ENCODE measurements at regions not wholly inside any gene's neighbourhood (a gene's known extent, or its start where the extent isn't known, plus 50 kb on each side); places are given as distances from the start of the nearest gene placed in this dataset.

DNA sequence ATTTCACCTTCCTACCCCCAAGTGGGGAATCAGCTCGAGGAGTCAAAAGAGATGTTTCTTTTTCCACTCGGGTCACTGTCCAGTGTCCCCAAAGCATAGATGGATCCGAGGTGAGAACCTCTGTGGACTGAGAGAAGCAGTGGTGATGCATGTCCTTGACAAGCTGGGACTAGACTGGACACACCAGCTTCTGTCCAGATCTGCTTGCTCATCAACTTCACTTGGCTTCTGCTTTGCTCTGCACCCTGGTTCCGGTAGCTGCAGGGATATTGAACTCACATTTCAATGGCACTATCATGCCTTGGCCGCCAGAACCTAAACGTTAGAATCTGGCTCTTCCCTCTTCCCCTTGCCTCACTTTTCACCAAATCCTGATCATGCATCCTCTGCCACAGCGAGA is 50.3 kb upstream of the CXCL12 start:
- no peak for DNase-seq

DNA sequence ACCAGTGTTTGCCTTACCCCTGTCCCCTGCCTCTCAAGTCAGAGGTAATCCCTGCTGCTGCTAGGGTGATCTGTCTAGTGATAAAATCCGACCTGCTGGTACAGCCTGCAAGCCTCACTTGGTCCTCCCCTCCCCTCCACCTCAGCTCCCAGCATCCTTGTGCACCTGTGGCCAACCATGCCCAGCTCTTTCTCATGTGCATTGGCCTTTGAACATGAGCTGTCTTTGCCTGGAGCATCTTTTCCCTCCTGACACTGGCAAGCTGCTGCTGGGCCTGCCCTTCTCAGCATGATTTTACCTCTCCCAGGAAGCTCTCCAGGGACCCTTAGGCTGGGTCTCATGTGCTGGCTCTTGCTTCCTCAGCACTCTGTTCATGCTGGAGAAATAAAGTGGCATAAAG is 51.3 kb upstream of the CXCL12 start:
- no peak for DNase-seq

DNA sequence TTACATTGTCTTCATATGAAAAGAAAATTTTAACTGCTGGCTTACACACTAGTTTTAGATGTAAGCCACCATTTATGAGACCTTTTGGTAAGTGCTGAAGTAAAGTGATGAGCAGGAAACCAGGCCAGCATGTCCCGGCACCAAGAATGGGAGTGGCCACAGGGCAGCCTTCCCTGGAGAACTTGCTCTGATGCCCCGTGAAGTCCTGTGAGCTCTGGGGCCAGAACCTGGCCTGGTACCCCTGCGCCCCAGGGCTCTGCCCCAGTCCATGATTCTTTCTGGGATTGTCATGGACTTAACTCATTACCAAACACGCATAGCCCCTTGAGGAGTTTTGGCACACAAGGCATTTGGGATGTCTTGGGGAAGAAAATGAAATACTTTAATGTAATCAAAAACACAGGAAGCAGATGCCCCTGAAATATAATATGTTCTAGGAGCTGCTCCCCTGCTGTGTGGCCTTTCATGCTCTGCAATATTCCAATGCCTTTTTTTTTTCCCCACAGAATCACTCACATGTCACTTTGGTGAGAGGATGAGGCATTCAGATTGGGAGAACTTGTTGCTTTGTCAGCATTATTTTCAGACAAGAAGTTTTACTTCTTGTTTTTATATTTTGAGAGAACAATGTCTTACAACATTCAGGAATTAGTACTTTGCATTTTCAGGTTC is 53.1 kb upstream of the CXCL12 start:
- DNase-seq: no peak

DNA sequence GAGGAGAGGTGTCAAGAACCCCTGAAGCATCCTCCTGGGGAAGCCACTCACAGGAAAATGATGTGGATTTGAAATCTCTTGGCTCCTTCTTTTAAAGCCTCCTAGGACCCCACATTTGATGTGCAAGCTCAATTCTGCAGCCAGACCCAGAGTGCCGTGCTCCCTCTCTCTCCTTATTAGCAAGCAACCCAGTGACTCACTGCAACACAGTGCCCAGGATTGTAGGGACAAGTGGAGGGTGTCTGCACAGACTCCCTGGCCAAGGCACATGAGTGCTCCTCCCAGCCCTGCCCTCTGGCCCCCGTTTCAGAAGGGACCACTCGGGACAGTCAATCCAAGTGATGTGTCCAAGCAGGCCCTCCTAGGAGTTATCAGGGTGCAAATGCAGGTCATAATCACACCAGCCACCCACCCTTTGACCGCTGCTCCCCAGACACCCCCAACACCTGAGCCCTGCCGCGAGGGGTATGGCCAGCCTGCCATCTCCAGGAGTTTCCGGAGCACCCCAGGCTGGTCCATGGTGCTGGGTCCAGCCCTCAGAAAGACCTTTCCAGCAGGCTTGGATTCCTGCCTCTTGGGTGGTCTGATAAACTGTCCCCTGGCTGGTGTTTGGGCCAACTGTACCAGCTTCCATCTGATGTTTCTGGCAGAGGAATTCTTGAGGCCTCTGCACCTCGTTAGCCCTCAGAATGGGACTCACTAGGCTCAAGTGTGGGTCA is 54.5 kb upstream of the CXCL12 start:
- no peak for DNase-seq

DNA sequence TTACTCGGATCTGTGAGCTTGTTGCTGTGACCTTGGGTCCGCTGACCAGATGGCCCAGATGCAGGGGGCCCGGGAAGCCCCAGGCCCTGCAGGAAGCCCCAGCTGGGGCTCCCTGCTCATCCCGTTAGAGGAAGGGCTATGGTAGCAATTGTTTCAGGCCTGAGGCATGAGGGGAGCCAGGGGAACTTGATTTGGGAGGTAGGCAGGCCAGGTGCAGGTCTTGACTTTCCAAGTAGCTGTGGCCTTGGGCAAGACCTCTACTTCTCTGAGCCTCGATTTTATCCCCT is 55.0 kb upstream of the CXCL12 start:
- no peak for DNase-seq

DNA sequence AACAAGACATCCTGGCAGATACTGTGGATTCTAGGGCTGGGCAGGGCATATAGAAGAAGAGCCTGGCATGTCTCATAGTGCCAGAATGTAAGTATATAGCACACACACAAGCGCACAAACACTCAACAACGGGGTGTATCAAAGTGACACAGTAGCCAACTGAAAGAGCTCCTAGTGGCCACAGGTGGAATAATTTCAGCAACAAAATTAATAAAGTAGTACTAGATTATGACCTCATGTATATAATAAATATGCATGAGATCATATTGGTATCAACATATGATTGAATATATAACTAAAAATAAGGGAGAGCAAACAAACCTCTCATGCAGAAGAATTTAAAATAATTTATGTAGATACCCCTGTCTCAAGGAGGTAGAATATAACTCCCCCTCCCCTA is 72.4 kb upstream of the CXCL12 start:
- no peak for DNase-seq

DNA sequence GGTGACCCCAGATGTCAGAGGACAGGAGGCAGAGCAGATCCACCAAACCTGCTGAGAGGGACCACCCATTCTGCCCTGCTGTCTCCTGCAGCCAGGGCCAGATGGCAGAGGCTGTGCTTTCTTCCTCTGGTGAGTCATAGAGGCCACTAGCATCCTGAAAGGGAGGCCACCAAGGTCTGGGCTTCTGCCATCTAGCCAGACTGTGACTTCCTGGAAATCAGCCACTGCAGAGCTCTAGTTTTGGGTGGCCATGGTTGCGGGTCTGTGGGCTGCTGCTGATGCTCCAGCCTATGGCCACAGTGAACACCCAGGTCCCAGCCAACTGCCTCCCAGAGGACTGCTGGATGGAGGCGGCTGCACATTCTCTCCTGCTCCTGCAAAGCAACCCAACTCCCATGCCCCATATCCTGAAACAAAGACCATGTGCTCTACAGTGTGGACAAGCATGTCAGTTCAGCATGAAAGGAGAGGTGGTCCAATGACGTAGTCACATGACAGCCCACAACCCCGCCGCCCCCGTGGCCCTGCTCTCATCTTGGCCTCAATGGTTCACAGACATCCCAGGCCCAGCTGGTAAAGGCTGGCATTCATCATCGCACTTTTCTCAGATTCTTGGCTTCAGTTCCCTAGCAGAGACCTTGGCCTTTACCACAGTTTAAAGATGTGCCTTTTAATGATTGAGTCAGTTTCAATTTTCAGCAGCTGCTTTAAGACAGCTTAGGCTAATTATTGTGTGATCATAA is 73.9 kb upstream of the CXCL12 start:
- DNase-seq: no peak

DNA sequence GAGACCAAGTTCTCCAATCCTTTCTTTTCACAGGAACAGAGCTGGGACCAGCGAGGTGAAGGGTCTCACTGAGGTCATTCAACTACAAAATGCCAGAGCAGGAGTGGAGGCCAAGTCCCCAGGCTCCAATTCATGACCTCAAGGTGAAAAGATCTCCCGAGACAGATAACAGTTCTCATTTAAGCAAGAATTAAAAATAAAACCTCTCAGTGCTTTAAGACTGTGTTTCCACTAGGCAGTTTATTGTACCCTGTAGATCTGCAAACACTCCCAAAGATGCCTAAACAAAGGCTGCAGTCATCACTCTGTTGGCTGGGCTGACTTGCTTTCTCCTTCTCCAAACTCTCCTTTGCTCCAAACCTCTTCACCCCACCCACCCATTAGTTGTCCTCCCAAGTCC is 74.8 kb upstream of the CXCL12 start:
- DNase-seq: no peak

DNA sequence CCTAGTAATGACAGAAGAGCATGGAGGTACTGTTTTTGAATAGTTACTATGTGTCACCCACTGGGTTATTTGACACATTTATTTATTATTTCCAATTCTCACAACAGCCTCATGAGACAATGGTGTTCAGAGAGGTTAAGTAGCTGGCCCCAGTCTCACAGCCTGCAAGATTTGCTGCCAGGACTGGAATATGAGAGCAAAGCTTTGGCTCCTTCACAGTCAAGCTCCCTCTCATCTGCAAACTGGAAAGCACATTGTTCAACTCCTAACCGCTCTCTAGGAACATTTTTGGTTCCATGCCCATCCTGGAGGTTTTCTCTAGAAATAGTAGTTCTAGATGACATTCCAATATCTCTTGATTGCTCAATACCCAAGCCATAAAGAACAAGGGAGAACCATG is 75.5 kb upstream of the CXCL12 start:
- DNase-seq: no peak

DNA sequence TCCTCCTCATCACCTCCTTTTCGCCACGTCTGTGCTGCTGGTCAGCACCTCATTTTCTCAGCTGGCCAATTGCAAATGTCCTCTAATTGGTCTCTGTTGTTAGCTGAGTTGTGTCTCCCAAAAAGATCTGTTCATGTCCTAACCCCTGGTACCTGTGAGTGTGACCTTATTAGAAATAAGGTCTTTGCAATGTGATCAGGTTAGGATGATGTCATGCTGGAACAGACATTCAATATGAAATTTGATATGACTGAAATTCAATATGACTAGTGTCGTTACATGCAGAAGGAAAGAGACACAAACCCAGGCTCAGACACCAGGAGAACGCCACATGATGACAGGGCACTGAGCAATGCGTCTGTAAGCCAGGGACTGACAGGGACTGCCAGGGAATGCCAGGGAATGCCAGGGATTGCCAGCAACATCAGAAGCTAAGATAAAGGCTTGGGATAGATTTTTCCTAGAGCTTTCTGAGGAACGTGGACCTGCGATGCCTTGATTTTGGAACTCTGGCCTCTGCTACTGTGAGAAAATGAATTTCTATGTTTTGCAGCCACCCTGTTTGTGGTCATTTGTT is 77.5 kb upstream of the CXCL12 start:
- DNase-seq: no peak

DNA sequence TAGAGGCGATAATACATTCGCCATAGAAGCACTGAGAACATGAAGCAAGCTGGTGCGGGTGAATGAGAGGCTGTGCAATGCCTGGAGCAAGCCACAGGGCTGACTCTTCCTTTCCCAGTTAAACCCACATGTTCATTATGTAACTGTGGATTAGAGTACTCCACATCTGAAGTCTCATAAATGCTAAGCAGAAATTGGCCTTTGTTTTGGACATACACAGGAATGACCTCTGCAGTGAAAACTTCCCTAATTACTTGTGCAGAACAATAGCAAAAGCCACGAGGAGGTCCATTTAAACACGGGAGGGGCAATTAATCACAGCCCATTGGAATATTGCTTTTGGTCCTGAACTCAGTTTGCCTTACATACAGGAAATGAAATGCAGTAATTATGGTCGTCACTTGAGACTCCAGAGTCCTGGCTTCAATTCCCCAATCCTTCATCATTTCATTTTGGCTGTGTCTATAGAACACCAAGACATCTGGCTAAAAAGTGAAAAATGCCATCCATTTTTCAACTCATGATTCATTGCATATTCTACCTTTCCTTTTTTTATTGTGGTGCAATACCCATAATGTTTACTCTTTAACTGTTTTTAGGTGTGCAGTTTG is 78.7 kb upstream of the CXCL12 start:
- DNase-seq: no peak

DNA sequence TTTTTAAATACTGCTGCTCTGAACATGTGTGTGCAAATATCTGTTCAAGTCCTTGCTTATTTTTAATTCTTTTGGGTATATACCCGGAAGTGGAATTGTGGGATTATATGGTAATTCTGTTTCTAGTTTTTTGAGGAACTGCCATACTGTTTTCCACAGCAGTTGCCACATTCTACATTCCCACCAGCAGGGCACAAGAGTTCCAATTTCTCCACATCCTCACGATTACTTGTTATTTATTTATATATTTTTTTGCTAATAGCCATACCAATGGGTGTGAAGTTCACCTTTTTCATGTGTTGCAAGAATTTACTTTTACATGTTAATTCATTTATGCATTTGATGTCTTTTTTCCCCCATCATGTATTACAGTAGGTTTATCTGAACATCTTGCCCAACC is 79.6 kb upstream of the CXCL12 start:
- no peak for DNase-seq

DNA sequence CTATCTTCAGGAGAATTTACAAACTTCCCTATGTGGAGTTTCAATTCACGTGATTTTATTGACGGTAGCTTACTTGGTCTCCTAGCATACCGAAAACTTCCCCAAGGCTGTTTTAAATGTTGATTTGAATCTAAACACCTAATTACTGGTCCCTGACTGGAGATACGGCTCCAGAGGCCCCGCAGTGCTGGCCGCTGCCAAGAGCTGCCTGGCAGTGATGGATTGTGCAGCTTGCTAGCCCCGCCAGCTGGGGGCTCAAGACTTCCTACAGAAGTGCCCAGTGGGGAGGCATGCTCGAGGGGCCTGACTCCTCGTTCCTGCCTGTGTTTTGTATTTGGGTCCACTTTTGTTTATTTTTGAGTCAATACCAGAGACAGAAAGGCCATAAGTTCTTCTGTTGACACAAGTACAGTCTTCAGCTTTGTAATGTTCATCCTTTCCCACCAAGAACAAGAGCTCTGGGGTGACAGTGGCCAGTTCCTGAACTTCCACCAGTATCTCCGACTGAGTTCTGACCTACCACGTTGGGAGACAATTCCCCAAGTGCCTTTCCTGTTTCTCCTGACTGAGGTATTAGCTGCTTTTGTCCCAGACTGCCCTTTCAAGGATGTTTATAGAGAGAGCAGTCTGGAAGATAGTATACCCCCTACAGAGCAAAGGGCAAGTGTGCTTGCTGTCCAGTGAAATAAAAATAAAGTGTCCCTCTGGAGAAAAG is 80.7 kb upstream of the CXCL12 start:
- DNase-seq: no peak

DNA sequence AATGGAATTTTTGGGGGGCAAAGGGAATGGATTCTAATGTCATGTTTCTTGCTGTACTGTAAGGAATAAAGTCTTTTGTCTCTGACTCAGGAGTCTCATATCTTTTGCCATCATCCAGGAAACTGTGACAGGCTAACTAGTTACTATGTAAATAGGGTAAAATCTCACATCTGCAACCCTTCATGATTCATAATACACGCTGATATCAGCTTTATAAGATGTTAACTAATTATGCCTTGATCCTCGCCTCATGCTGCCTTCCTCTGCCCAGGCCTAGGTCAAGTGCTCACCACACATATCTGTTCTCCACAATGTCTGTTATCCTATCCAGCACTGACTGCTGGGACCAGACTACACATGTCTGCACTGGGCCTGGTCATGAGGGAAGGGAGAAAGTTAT is 81.3 kb upstream of the CXCL12 start:
- no peak for DNase-seq

DNA sequence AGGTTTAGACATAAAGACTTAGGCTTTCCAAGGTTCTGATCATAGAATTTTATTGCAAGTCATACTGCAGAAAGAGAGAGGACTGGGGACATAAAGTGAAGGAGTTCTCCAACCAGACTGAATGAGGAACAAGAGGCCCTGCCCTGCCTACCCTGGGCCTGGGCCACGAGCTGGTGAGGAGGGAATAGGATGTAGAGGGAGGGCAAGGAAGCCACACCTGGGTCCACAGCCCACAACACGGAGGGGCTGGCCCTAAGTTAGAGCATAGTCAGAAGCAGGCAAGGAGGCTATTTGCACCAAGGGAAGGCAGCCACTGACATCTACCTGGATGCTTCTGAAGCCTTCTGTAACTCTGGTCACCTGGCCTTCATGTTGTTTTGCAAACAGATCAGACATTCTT is 82.2 kb upstream of the CXCL12 start:
- DNase-seq: no peak

DNA sequence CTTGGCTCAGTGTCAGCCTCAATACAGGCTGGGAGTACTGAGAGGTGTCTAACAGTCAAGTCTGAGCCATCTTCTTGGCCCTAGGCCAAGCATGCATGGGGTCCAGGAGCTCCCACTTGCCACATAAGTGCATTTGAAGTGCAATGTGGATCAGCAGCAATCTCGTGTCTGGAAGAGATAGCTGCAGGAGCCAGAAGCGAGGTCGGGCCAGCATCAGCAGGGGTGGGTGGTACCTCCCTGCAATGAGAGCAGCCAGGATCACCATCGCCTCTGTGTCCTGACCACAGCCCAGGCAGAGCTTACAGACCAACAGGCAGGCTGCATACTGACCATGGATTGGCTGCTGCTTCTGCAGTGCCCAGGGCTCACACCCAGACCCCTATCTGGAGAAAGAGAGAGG is 83.0 kb upstream of the CXCL12 start:
- no peak for DNase-seq

DNA sequence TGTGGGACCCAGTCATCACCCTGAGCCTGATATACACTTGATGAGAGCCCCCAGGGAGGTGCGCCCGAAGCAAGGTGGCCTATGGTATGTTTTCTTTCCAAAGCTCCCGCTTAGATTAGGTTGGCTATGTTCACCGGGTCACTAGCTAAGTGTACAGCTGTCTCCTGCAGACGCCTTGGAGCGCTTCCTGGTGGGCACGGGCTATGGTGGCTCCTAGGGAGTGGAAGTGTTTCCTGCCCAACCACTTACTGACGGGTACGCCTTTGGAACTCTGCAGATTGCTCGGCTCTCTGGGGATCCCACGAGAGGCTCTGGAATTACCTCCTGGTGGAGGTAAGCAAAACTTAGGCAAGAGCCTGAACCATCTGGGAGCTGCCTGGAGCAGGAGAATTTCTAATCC is 83.6 kb upstream of the CXCL12 start:
- DNase-seq: no peak

DNA sequence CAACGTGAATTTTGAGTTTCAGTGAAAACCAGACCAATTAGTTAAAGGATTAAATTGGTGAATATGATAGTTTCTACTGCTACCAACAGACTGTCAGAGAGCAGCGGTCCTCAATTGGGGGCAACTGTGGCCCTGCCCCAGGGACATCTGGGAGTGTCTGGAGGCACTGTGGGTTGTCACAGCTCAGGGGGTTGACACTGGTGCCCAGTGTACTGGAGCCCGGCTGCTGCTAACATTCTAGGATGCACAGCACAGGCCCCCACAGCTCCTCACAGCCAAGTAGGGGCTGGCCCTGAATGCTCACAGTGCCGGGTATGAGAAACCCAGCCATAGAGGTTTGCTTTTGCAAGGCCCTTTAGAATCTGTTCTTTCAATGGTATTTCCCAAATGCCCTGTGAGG is 84.1 kb upstream of the CXCL12 start:
- no peak for DNase-seq

DNA sequence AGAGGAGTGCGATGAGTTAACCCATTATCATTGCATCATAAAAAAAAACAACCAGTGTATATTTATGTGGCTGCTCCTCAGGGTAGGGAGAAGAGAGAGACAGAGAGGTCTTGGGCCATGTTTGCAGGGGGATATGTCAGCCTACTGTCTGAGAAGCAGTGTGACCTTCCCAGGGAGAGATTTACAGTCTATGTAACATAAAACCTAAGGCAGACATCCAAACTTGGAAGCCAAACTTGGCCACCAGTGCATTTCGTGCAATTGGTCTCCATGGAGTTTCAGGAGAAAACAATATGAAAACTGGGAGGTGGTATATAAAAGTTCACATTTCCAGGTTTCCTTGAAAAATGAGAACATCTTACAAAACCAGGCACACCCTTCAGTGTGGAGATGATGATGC is 85.9 kb upstream of the CXCL12 start:
- no peak for DNase-seq

DNA sequence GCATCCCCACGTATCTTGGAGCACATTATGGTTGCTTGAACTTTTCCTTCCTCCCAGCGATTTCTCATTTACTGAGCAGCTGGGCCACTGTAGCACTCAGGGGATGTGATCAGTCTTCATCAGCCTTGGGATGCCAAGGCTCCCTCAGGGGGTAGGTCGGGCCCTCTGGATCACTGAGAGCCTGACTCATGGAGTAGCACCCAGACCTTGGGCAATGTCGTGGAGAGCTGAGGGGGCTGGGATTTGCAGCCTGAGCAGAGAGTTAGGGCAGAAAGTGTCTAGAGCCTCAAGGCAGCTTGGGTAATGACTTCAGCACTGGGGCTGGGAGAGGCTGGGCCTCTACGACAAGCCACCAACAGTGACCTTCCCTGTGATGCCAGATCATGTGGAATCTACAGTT is 86.5 kb upstream of the CXCL12 start:
- no peak for DNase-seq

DNA sequence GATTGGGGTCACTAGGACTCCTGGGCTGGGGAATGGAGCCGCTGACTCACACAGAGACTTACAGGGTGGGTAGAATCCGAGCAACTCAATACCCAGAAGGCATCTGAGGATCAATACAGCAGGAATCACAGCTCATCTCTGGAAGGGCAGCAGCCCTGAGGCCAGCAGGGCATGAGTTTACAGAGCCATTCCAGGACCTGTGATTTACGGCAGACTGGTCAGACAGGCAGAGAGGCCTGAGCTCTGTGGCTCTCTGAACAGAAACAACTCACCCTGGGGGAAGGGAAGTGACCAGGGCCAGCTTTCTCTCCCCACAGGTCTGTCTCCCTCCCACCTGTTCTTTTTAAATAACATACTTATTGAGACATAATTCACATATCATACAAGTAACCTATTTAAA is 88.2 kb upstream of the CXCL12 start:
- no peak for DNase-seq

DNA sequence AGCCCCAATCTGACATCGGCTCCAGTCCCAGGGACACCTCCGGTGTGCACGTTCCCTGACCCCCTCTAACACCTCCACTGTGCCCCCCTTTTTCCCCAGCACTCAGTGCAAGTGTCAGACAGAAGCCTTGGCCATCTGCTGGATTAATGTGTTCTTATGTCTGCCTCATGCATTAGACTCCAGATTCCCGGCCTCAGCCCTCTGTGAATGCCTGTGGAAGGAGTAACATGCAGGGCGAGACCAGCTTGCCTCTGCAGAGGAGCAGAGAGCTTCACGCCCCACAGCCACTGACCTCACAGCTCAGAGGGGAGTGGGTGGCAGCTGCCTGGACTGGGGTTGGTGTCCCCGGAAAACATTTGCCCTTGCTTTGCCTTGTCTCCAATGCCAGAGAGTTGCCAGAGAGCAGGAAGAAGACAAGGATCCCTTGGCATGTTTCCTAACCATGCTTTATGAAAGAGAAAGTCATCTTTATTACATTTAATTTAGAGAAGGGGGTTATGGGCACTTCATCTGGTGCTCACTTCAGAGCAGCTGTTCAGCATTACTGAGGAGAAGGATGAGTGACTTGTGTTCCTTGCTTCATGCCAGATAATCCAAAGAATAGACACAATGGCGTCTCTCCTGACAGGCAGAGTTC is 91.6 kb upstream of the CXCL12 start:
- no peak for DNase-seq

DNA sequence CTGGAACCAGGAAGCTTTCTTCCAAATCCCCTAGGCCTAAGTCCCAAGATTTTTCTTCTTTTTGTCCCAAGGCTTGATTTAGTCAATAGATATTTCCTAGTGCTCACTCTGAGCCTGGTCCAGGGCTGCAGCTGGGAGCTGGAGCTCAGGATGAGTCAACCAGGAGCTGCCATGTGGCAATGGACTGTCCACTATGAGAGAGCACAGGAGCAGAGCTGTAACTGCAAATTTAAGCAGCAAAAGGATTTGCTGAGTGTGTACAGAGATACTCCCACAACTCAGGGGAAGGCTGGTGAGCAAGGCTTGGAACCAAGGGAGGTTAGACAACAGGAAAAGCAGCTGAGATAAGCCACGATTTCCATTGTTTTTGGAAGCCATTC is 92.1 kb upstream of the CXCL12 start:
- no peak for DNase-seq
